TTC549 (cell line): ENCODE measurements at regions not wholly inside any gene's neighbourhood (a gene's known extent, or its start where the extent isn't known, plus 50 kb on each side); places are given as distances from the start of the nearest gene placed in this dataset.
"Not testable (repeated sequence)": the region's sequence is repeated elsewhere in the genome, so short reads cannot be mapped to it uniquely, and the experiment has no call there.

Experiments used
- FAIRE-seq: peaks from 2 replicates; lab custom pipeline; 2012; peaks lifted over from hg19 to GRCh38; lab: Jason Lieb, UNC

DNA sequence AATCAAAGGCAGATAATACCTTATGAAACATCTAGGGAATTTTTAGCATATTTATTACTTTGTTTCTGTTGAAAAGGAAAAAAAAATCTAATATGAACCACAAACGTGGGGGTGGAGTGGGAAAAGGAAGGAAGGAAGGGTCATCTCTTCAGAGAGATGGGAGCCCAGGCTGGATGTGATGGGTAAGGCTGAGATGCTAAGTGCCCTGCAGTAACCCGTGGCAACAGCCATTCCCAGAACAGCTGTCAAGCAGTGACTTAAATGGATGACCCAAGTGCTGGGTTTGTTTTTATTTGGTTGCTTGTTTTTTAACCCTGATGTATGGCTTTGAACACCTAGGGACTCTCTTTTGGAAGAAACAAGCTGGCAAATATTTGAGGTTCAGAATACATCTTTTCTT is 50.7 kb upstream of the KLF7 start:
- FAIRE-seq = no peak

- FAIRE-seq = no peak
These were observed 51.7 kb upstream of the KLF7 start for GRCh38 chr2:207217442-207217841.

GRCh38 chr2:207219081-207219630 is 53.4 kb upstream of the KLF7 start:
- no peak for FAIRE-seq

- no peak for FAIRE-seq
These were observed 54.1 kb upstream of the KLF7 start for GRCh38 chr2:207219676-207220501.

DNA sequence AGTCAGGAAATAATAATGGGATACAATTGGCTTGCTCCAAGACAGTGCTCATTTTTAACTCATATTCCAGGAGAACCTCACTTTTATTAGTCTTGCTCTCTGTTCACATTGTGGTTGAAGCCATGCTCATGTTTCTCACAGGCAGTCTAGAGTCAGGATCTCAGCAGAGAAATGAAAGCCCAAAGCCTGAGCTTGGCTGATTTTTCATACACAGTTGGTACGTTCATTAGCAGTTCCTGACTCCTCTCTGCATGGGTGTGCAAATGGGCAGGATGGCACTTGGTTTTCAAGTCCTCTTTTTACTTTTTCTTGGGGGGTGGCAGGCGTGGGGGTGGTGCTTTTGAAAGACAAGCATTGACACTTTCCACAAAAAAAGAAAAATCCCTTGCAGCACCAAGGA is 56.0 kb upstream of the KLF7 start:
- FAIRE-seq = no peak

DNA sequence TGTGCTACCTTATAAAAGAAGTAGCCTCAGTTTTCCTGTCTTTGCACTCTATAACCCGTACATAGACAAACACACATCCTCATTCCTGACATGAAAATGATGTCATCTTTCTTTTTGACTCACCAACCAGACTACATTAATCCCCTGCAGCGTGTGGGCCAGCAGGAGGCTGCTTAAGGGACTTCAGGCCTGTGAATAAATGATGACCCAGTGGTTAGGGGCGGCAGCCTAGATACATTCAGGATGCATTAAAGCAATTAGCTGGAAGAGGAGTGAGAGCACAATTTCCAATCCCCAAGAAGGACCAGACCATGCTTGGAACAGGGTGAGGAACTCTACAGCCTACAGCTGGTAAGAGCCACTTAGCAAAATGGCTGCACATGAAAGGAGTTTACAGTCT is 57.3 kb upstream of the KLF7 start:
- no peak for FAIRE-seq

GRCh38 chr2:207224381-207224780 is 58.6 kb upstream of the KLF7 start:
- no peak for FAIRE-seq

- no peak for FAIRE-seq
These were observed 59.2 kb upstream of the KLF7 start for GRCh38 chr2:207224791-207225482.

GRCh38 chr2:207225773-207226172 is 60.0 kb upstream of the KLF7 start:
- no peak for FAIRE-seq

GRCh38 chr2:207226243-207226642 is 60.5 kb upstream of the KLF7 start:
- no peak for FAIRE-seq

GRCh38 chr2:207226671-207227061 is 60.9 kb upstream of the KLF7 start:
- FAIRE-seq = no peak

GRCh38 chr2:207227062-207227748 is 61.5 kb upstream of the KLF7 start:
- FAIRE-seq = no peak

GRCh38 chr2:207227749-207228145 is 62.0 kb upstream of the KLF7 start:
- FAIRE-seq = no peak

- no peak for FAIRE-seq
These were observed 62.7 kb upstream of the KLF7 start for GRCh38 chr2:207228402-207228801.

- no peak for FAIRE-seq
These were observed 63.4 kb upstream of the KLF7 start for GRCh38 chr2:207229161-207229560.

DNA sequence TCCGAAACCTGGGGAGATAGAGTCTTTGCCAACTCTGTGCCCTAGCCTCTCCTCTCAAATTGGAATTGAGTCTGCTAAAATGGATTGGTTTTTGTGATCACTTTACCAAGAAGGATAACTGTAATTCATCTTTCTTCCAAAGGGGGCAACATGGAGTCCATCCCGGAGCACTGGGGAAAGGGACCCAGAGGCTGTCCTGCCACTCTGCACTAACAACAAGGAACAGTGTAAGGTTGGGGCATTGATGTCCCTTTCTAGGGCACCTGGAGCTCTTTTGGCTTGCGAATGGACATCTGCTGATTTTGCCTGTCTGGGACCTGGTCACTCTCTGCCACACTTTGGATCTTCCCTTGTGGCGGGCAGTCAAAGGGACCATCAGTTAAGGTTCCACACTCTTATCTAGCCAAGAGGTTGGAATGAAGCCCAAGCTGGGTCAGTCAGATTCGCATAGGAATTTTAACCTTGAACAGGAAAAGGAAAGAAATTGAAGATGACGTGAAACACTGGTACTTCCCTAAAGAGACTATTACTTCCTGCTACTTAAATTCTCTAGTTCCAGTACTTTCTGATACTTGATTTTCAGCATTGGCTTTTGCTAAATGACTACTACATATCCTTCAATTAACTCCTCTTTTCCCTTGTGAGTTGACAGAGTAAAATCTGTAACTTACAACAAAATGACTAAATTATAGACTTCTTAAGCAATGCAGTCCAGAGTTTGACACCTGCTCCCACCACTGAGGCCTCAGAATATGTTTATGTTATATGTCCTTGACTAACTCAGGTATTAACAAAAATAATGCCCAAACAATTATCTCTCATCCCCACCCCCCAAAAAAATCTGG is 64.7 kb upstream of the KLF7 start:
- no peak for FAIRE-seq

DNA sequence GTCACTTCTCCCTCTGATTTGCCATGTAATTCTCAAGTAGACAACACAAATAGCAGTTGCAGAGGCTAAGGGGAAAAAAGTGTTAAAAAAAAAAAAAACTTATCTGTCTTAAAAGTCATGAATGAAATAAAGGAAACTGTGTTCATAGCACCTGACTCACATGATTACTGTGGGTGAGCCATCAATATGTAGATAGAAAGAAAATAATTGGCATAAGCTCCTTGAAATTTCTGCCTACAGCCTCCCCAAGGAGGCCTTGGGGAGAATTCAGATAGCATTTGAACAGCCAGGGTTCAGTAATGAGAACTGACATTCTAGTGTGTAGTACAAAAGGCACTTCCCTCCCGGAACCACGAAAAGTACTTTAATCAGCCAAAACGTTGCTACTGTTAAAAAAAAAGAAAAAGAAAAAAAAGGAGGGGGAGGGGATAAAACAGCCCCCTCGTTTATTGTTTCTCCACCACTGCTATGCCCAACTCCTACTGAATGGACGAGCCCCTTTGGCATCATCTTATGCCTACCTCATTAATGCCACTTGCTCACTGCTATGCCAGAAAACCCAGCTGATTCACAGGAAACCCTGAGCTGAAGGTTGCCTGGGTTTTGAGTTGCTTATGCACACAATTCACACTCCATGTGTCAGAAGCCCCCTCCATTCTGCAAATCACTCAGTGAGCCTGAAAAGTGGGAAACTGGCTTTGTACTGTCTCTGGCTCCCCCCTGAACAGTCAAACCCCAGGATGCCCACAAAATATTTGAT is 65.5 kb upstream of the KLF7 start:
- FAIRE-seq = no peak

DNA sequence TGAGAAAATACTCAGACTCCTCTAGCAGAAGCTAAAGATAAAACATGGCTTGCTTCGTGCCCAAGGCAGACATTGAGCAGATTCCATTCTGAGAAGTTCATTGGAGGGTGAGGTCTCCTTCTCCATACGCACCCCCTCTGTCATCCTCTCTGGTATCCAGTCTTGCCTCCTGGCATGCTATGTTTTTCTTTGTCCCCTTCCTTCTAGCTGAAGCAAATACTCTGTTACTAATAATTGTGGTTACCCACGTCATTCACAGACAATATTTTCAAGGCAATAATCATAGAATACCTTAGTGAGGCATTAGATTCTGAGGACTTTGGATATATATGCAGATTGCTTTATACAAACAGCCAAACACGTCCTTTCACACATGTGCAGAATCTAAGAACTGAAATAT is 66.2 kb upstream of the KLF7 start:
- FAIRE-seq = no peak

GRCh38 chr2:207233141-207233540 is 67.4 kb upstream of the KLF7 start:
- FAIRE-seq = not testable (repeated sequence)

DNA sequence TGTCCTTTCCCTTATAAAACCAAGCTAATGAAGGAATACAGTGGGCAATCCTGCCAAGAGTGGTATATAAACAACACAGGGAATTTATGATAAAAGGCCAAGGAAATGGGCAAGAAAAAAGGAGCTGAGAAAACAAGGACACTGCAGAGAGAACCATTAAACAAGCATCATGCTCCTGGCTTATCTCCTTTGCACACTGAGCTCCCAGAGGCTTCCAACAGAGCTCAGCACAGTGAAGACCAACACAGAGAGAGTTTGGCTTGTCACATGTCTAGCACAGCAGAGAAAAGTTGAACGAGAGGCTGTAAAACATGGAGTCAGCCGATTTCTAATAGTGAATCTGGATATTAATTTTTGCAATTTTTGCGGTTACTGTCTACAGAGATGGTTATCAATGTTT is 68.0 kb upstream of the KLF7 start:
- no peak for FAIRE-seq

DNA sequence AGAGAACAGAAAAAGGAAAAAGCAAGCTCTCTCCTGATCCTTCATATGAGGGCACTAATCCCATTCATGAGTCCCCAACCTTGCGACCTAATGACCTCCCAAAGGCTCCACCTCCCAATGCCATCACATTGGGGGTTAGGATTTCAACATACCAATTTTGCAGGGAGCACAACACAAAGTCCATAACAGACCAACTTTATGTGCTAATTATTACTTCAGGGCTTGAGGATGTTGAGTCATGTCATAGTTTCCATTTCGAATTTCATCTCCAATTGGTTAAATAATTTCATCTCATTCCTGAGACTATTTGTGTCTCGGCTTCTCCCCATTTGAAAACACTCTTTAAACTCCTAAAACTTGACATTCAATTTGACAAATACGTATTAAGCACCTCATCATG is 69.9 kb upstream of the KLF7 start:
- FAIRE-seq = no peak
